PC-9 (cell line): ENCODE measurements at regions not wholly inside any gene's neighbourhood (a gene's known extent, or its start where the extent isn't known, plus 50 kb on each side); places are given as distances from the start of the nearest gene placed in this dataset.

Experiments
- BruUV-seq: library from RNA; stranded (reverse); fragments of 400-500 nt; replicated peaks from 2 replicates; lab custom pipeline; 2021; lab: Mats Ljungman, UMichigan
- CTCF ChIA-PET: fragments of 300-600 bp; sonication (Branson Sonifier 250); formaldehyde crosslinking; loops from one replicate; lab custom pipeline; 2022; ENCODE audit warnings: antibody characterized with exemption; lab: Charles Lee
- POLR2A ChIA-PET: fragments of 300-600 bp; sonication (Branson Sonifier 250); formaldehyde crosslinking; loops from one replicate; lab custom pipeline; 2022; ENCODE audit warnings: antibody characterized with exemption; ENCODE audit not compliant: unreplicated experiment; lab: Charles Lee
- DNase-seq, 2 experiments: peaks; one replicate each; pipeline versions ENCODE4 v3.0.0 to v3.0.0-alpha.2; 2015 to 2022; ENCODE audit warnings: mixed read lengths in 1 of 2
- H2AFZ ChIP-seq: fragments of 200-600 bp; sonication (generic); 2 replicates; pipeline ENCODE4 v1.8.1; 2017; ENCODE audit warnings: antibody characterized with exemption
- H3F3A ChIP-seq: fragments of 200-600 bp; sonication (generic); 2 replicates; pipeline ENCODE4 v1.8.1; 2017; ENCODE audit warnings: antibody characterized with exemption, mild to moderate bottlenecking, low read depth; ENCODE audit not compliant: insufficient read depth
- H3K27ac ChIP-seq: fragments of 200-600 bp; sonication (generic); 2 replicates; pipeline ENCODE4 v1.6.1; 2016; ENCODE audit warnings: mixed run types
- H3K27me3 ChIP-seq: fragments of 200-600 bp; sonication (generic); 2 replicates; pipeline ENCODE4 v1.6.1; 2016; ENCODE audit warnings: low read depth, mixed run types; ENCODE audit not compliant: insufficient read depth
- H3K36me3 ChIP-seq: fragments of 200-600 bp; sonication (generic); 2 replicates; pipeline ENCODE4 v1.6.1; 2016; ENCODE audit warnings: low read depth, mixed run types
- H3K4me1 ChIP-seq: fragments of 200-600 bp; sonication (generic); replicated peaks from 2 replicates; pipeline ENCODE4 v1.6.1; 2016; ENCODE audit warnings: mixed run types; ENCODE audit not compliant: insufficient read depth
- H3K4me2 ChIP-seq: fragments of 200-600 bp; sonication (generic); 2 replicates; pipeline ENCODE4 v1.6.1; 2017; ENCODE audit warnings: mixed run types
- H3K4me3 ChIP-seq: fragments of 200-600 bp; sonication (generic); 2 replicates; pipeline ENCODE4 v1.6.1; 2016; ENCODE audit warnings: mixed run types
- H3K79me2 ChIP-seq: fragments of 200-600 bp; sonication (generic); 2 replicates; pipeline ENCODE4 v1.6.1; 2017; ENCODE audit warnings: low read depth, mixed run types
- H3K9me2 ChIP-seq: fragments of 200-600 bp; sonication (generic); 2 replicates; pipeline ENCODE4 v1.8.1; 2017; ENCODE audit warnings: mild to moderate bottlenecking; ENCODE audit not compliant: insufficient read depth
- H3K9me3 ChIP-seq: fragments of 200-600 bp; sonication (generic); 2 replicates; pipeline ENCODE4 v1.8.1; 2016; ENCODE audit warnings: low read depth; ENCODE audit not compliant: insufficient read depth
- H4K20me1 ChIP-seq: fragments of 200-600 bp; sonication (generic); 2 replicates; pipeline ENCODE4 v1.8.1; 2017; ENCODE audit not compliant: insufficient read depth
- CTCF ChIP-seq: fragments of 200-600 bp; sonication (generic); conservative IDR thresholded peaks from 2 replicates; pipeline ENCODE4 v1.6.1; 2017; ENCODE audit warnings: mixed run types, antibody characterized with exemption, mild to moderate bottlenecking, moderate library complexity
- EZH2 ChIP-seq: fragments of 200-600 bp; sonication (generic); IDR thresholded peaks from 2 replicates; pipeline ENCODE4 v1.8.0; 2017; ENCODE audit warnings: antibody characterized with exemption, low read depth
- intact Hi-C: fragments of 100-400 bp; cut with micrococcal nuclease; formaldehyde crosslinking; loops from one replicate; pipeline ENCODE4 v1.10.0; 2022; ENCODE audit not compliant: unreplicated experiment

- 0 out of 2 replicates have a peak overlapping the region, but pooled peaks have one; percentile 24 for H2AFZ ChIP-seq
- H3K4me1 ChIP-seq: peaks cover 53% of the 10 kb centered on the region
- TF ChIP-seq EZH2: no peak
- intact Hi-C loops: loop anchor here (5.0 to 10.0 kb wide), 2 partner anchors 200 to 523 kb away; no protein-coding TSS in a partner anchor
- H3F3A ChIP-seq: peaks cover 50% of the 10 kb centered on the region
- peak overlapping the region; percentile 74 for H3K4me2 ChIP-seq
- ChIA-PET CTCF (interaction anchor here (0.7 kb wide), 1 partner anchor 45 kb away, joined by 6 read pairs; no protein-coding TSS in a partner anchor), POLR2A (no interaction called here)
- no peaks in the 10 kb centered on the region for H3K79me2 ChIP-seq
- no peaks in the 10 kb centered on the region for H3K36me3 ChIP-seq
- no peaks in the 10 kb centered on the region for H3K9me2 ChIP-seq
- H4K20me1 ChIP-seq: no peaks in the 10 kb centered on the region
- peaks cover 3% of the 10 kb centered on the region; the same call in 1 of the 2 replicates for H3K9me3 ChIP-seq
- H3K4me3 ChIP-seq: no peak overlapping the region
- peak overlapping the region; percentile 94 for H3K27ac ChIP-seq
- DNase-seq: no peak
- no TSS peak for BruUV-seq
- H3K27me3 ChIP-seq: no peaks in the 10 kb centered on the region
These were observed 502.8 kb upstream of the MARCKS start for GRCh38 chr6:113354204-113354895.

- Histone ChIP-seq H3K9me3 (0 out of 2 replicates have a peak, but pooled peaks cover 3% of the 10 kb centered on the region), H3K9me2 (no peaks in the 10 kb centered on the region), H3K4me1 (peaks cover 52% of the 10 kb centered on the region), H3K4me2 (no peak overlapping the region), H3K27me3 (no peaks in the 10 kb centered on the region), H3F3A (peaks cover 33% of the 10 kb centered on the region), H2AFZ (no peak overlapping the region), H3K79me2 (no peaks in the 10 kb centered on the region), H3K36me3 (no peaks in the 10 kb centered on the region), H4K20me1 (no peaks in the 10 kb centered on the region), H3K27ac (no peak overlapping the region), H3K4me3 (no peak overlapping the region)
- POLR2A ChIA-PET: no interaction called here
- no peak for DNase-seq
- intact Hi-C loops: loop anchor here (10.0 kb wide), 1 partner anchor 199 kb away; no protein-coding TSS in a partner anchor
- BruUV-seq: no TSS peak
- CTCF ChIA-PET: no interaction called here
- TF ChIP-seq EZH2: no peak
- no peak for TF ChIP-seq CTCF
These were observed 501.0 kb upstream of the MARCKS start for GRCh38 chr6:113356139-113356538.

GRCh38 chr6:113357041-113357440 lies 500.1 kb upstream of the MARCKS start:
- Histone ChIP-seq H3K36me3 (no peaks in the 10 kb centered on the region), H2AFZ (no peak overlapping the region), H3K4me3 (no peak overlapping the region), H3F3A (peaks cover 25% of the 10 kb centered on the region), H3K27me3 (no peaks in the 10 kb centered on the region), H3K4me1 (peaks cover 46% of the 10 kb centered on the region), H4K20me1 (no peaks in the 10 kb centered on the region), H3K9me2 (no peaks in the 10 kb centered on the region), H3K9me3 (0 out of 2 replicates have a peak, but pooled peaks cover 3% of the 10 kb centered on the region), H3K4me2 (no peak overlapping the region), H3K79me2 (no peaks in the 10 kb centered on the region), H3K27ac (no peak overlapping the region)
- TF ChIP-seq CTCF (no peak), EZH2 (no peak)
- CTCF ChIA-PET: no interaction called here
- no peak for DNase-seq
- intact Hi-C loops: loop anchor here (10.0 kb wide), 1 partner anchor 198 kb away; no protein-coding TSS in a partner anchor
- no TSS peak for BruUV-seq
- POLR2A ChIA-PET: no interaction called here
